NCI-H82 treated with DMSO at 0.1 percent for 48 hours (cell line): ENCODE measurements at regions not wholly inside any gene's neighbourhood (a gene's known extent, or its start where the extent isn't known, plus 50 kb on each side); places are given as distances from the start of the nearest gene placed in this dataset.

Experiments used
- DNase-seq: peaks from one replicate; lab custom pipeline; 2025; ENCODE audit not compliant: unreplicated experiment; lab: John Stamatoyannopoulos, UW

DNA sequence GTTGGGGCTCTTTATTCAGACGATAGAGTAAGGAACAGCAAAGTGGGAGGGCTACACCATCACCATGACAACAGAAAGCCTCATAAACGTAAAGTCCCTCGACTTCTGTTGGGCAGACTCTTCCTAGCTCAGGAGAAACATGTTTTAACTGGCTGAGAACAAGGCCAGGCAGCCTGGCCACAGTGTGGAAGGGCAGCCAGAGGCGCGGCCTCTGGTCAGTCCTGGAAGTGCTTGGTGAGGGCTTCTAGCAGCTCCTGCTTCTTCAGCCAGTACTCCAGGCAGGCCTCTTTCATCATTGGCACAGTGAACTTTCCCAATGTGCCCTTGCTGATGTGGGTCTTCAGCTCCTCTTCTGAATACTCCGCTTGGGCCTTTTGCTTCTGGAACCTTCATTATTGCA lies 690.9 kb downstream of the PCDH19 start:
- no peak for DNase-seq

GRCh38 chrX:99717716-99718115 lies 692.4 kb downstream of the PCDH19 start:
- no peak for DNase-seq

DNA sequence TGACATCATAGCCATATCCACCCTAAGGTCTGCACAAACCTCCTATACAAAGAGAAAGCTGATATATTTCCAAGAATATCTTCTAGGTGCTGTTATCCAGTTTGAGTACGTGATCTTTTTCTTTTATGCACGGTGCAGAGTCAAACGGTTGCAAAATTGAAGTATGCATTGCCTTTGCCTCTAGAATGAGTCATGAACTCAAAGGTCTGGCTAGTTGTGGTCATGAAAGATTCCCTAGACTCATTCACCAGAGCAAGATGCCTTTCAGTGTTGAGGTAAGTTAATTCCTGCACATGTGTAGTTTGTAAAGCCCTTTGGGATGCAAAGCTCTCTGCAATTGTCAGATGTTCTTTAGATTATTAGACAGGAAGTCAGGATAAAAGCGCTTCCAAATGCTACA lies 704.4 kb downstream of the PCDH19 start:
- no peak for DNase-seq

GRCh38 chrX:99703473-99703872 lies 706.6 kb downstream of the PCDH19 start:
- DNase-seq: no peak

- DNase-seq: no peak
These were observed 711.6 kb downstream of the PCDH19 start for GRCh38 chrX:99698451-99698850.

DNA sequence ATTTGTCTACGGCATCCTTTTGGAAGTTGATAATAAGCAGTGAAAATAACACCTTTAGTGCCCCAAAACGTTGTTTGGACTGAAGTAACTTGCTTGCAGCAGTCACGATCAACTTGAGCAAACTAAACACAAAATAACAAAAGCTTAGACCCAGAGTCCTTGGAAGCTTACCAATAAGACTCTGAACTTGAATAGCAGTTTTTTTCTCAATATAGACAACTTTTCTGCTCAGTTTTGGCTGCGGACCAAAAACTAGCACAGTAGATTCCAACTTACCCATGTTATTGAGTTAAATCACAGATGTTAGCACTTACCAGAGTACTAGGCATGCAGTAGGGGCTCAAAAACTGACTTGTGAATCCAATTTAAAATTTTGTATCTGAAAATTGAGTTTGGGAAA lies 746.9 kb downstream of the PCDH19 start:
- no peak for DNase-seq

DNA sequence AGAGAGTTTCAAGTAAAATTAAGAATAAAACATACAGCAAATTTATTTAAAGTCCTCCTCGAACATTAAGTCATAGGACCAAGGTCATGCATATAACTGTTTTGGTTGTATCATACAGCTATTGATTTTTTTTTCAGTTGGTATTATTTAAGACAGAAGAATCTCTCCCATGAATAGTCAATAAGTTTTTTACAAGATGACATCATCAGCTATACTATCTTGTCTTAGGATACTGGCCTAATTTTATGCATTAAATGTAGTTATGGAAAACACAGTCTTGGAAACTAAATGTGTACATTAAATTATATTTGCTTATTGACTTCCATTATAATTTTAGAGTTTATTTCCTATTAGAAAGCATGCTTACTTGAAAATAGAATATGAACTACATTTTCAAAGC lies 755.9 kb downstream of the PCDH19 start:
- no peak for DNase-seq

- DNase-seq: no peak
These were observed 756.7 kb downstream of the PCDH19 start for GRCh38 chrX:99653352-99653751.

DNA sequence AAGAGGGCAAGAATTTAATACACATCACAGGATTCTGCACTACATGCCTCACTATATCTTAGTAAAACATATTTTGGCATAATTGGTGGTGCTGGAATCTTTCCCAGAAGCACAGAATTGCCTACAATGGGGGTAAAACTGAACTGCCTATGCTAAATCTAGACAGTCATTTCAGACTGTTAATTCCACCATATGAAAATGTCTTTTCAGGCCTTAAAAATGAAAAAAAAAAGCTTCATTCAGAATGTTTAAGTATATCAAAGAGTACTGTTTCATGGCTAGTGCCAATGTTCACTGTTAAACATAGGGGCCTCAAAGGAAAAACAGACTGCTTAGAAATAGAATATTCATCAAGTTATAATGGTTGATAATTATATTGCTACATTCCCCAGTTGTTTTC lies 797.0 kb downstream of the PCDH19 start:
- DNase-seq: no peak

- no peak for DNase-seq
These were observed 806.8 kb downstream of the PCDH19 start for GRCh38 chrX:99603091-99603814.

GRCh38 chrX:99602107-99602506 lies 808.0 kb downstream of the PCDH19 start:
- DNase-seq: no peak

GRCh38 chrX:99588936-99589335 lies 821.1 kb downstream of the PCDH19 start:
- DNase-seq: no peak

DNA sequence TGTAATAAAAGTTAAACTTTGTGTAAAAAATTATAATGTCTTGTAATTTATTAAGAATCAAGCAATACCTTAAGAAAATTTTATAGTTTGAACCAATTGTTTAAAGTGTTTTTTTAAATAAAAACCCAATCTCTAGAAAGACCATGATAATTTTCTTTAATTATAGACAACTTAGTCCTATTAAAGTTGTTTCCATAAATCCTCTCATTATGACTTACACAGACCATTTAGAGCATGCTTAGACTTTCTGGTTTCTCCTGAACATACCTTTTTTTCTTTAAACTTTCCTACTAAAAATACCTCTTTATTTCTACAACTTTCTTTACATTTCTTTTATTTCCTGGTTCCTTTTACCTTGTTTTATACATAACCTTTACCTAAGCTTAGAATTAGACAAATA lies 837.4 kb downstream of the PCDH19 start:
- DNase-seq: no peak

DNA sequence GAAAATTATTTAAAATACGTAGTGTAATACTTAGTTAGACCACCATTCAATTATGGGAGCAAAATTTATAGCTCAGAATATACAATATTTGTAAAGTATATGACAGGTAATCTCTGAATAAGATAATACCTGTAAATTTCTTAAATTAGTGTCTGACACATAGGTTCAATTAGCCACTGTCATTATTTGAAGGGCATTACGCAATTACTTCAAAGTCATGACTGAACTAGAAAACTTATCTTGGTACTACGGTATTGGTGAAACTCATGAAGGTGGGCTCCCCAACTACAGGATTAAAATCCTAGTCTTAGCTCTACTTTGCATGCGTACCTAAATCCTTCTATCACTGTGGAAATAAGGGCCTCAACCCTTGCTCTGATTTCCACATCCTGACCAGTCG lies 860.7 kb downstream of the PCDH19 start:
- DNase-seq: no peak

DNA sequence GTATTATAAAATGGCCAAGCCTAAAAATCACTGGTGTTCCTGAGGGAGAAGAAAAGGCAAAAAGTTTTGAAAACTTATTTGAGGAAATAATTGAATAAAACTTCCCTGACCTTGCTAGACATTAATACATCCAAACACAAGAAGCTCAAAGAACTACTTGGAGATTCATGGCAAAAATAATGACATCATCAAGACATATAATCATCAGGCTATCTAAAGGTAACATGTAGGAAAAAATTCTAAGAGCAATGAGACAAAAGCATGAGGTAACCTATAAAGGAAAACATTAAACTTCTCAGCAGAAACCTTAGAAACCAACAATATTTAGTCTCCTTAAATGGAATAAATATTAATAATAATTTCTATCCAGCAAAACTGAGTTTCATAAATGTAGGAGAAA lies 887.6 kb downstream of the PCDH19 start:
- DNase-seq: no peak

DNA sequence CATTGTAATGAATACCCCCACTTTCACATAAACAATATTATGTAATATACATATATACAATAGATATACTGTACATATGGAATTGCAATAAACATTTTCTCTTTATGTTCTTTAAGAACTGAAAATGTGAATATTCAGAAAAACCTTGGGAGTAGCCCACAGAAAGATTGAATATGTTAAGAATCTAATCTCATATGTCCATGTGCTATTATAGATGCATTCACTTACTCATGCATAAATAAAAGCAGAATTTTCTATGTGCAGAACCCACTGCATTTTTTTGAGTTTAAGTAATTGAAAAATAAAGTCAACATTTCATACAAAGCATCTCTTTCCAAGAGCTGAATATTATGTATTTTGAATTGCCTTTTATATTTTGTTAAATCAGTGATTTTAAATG lies 902.3 kb downstream of the PCDH19 start:
- no peak for DNase-seq

- DNase-seq: no peak
These were observed 914.6 kb downstream of the PCDH19 start for GRCh38 chrX:99495453-99495852.

- no peak for DNase-seq
These were observed 915.4 kb downstream of the PCDH19 start for GRCh38 chrX:99494668-99495067.

DNA sequence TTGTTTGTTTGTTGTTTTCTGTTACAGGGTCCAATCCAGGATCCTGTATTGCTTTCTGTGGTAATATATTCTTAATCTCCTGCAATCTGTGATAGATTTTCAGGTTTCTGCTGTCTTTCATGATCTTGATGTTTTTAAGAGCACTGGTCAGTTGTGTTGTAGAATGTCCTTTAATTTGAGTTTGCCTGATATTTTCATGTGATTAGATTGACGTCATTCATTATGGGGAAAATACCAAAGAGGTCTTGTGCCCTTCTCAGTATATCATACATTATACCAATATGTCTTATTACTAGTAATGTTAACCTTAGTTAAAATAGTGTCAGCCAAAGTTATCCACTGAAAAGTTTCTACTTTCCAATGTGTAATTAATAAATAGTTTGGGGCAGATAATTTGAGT lies 929.3 kb downstream of the PCDH19 start:
- DNase-seq: no peak

DNA sequence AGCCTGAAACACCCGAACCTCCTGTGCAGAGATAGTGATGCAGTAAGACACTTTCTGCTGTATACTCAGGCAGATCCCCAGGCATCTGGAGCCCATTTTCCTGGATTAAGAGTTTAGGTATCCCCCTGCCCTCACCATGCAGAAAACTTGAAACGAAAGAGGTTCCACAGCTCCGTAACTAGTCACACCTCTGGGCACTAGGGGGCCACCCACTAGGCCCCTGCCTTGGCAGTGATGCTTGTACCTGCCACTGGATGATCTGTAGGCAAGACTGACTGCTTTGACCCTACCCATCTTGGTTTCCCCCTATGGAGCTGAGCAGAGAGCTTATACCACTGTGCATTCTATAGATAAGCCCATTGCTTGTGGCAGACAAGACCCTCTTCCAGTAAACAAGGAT lies 940.6 kb downstream of the PCDH19 start:
- DNase-seq: no peak

DNA sequence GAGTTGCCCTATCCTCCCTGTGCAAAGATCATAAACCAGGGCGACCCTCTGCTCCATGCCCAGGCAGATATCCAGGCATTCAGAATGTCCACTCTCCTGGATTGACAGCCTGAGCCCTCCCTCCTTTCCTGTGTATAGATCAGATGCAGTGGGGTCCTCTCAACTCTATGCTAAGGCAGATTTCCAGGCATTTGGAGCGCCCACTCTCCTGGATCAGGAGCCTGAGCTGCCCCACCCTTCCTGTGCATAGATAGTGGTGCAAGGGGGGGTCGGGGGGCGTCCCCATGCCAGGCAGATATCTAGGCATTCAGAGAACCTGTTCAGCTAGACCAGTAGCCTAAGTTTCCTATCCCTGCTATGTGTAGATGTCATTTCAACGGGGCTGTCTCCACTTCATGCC lies 941.1 kb downstream of the PCDH19 start:
- no peak for DNase-seq

GRCh38 chrX:99461223-99461622 lies 948.9 kb downstream of the PCDH19 start:
- DNase-seq: no peak

DNA sequence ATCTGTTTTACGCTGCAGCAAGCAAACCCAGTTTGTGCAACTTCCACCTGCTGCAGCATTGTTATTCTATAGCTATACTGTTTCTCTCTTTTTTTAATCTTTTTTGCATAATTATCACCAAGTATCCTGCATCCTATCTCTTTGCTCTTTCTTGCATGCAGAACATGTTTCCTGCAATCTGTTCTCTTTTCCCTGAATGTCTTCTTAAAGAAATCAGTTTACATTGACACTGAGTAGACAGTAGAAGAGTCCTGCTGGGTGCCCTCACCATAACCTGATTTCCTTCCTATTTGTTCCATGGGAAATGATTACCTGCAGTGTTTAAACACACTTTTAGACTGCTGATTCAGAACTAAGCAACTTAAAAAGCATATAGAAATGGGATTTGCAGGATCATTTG lies 964.7 kb downstream of the PCDH19 start:
- DNase-seq: no peak
